DND-41 (cell line): ENCODE measurements at regions not wholly inside any gene's neighbourhood (a gene's known extent, or its start where the extent isn't known, plus 50 kb on each side); places are given as distances from the start of the nearest gene placed in this dataset.

Experiments used
- CTCF ChIP-seq: IDR thresholded peaks from 2 replicates; pipeline ENCODE4 v1.5.1; 2012; ENCODE audit warnings: borderline replicate concordance, low read length, moderate library complexity, mild to moderate bottlenecking; ENCODE audit not compliant: poor library complexity, severe bottlenecking; ENCODE audit errors: extremely low read depth
- EZH2 ChIP-seq: IDR thresholded peaks from 3 replicates; pipeline ENCODE4 v1.6.1; 2012; ENCODE audit warnings: borderline replicate concordance, low read depth, mild to moderate bottlenecking, moderate library complexity, low read length, inconsistent platforms; ENCODE audit not compliant: severe bottlenecking

- no peak for TF ChIP-seq CTCF
- no peak for TF ChIP-seq EZH2
Observed at GRCh38 chr20:2224368-2224639, 71.5 kb upstream of the TGM3 start.
